Progenitor cell of endocrine pancreas (in vitro differentiated cells): ENCODE measurements at regions not wholly inside any gene's neighbourhood (a gene's known extent, or its start where the extent isn't known, plus 50 kb on each side); places are given as distances from the start of the nearest gene placed in this dataset.

Experiments used
- DNase-seq: peaks from one replicate; pipeline ENCODE4 v3.0.0; 2021; ENCODE audit warnings: low spot score; ENCODE audit not compliant: unreplicated experiment
- H3K27ac Mint-ChIP-seq: 2 replicates; pipeline ENCODE4 v1.8.0; 2021; ENCODE audit warnings: mild to moderate bottlenecking, moderate library complexity, mixed read lengths
- H3K27me3 Mint-ChIP-seq: 2 replicates; pipeline ENCODE4 v1.8.0; 2021; ENCODE audit warnings: mixed read lengths
- H3K36me3 Mint-ChIP-seq: 2 replicates; pipeline ENCODE4 v1.8.0; 2022; ENCODE audit warnings: mixed read lengths; ENCODE audit not compliant: insufficient read depth
- H3K4me1 Mint-ChIP-seq: 2 replicates; pipeline ENCODE4 v1.8.0; 2021; ENCODE audit warnings: low read depth, mixed read lengths
- H3K4me3 Mint-ChIP-seq: 2 replicates; pipeline ENCODE4 v1.8.0; 2021; ENCODE audit warnings: low read depth, mild to moderate bottlenecking, moderate library complexity, mixed read lengths
- H3K9me3 Mint-ChIP-seq: 2 replicates; pipeline ENCODE4 v1.8.0; 2021; ENCODE audit warnings: low read depth, mixed read lengths
- TF ChIP-seq, protein P1 (sequence below): fragments of 200-600 bp; sonication (generic); IDR thresholded peaks from one replicate; pipeline ENCODE4 v1.5.0; 2021; ENCODE audit warnings: antibody characterized with exemption, mild to moderate bottlenecking; ENCODE audit not compliant: unreplicated experiment

GRCh38 chr12:91897025-91897515, 248.6 kb downstream of the BTG1 start:
- no peak for DNase-seq
- H3K36me3 Mint-ChIP-seq, result peaks cover 2% of the 10 kb centered on the region
- TF ChIP-seq, protein P1, sequence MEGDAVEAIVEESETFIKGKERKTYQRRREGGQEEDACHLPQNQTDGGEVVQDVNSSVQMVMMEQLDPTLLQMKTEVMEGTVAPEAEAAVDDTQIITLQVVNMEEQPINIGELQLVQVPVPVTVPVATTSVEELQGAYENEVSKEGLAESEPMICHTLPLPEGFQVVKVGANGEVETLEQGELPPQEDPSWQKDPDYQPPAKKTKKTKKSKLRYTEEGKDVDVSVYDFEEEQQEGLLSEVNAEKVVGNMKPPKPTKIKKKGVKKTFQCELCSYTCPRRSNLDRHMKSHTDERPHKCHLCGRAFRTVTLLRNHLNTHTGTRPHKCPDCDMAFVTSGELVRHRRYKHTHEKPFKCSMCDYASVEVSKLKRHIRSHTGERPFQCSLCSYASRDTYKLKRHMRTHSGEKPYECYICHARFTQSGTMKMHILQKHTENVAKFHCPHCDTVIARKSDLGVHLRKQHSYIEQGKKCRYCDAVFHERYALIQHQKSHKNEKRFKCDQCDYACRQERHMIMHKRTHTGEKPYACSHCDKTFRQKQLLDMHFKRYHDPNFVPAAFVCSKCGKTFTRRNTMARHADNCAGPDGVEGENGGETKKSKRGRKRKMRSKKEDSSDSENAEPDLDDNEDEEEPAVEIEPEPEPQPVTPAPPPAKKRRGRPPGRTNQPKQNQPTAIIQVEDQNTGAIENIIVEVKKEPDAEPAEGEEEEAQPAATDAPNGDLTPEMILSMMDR, result no peak
- H3K9me3 Mint-ChIP-seq, result peaks cover 13% of the 10 kb centered on the region
- no peak overlapping the region for H3K27ac Mint-ChIP-seq
- H3K4me1 Mint-ChIP-seq, result peaks cover 23% of the 10 kb centered on the region
- no peaks in the 10 kb centered on the region for H3K27me3 Mint-ChIP-seq
- no peak overlapping the region for H3K4me3 Mint-ChIP-seq

GRCh38 chr12:91896286-91897024, 249.2 kb downstream of the BTG1 start:
- TF ChIP-seq, protein P1, result no peak
- H3K9me3 Mint-ChIP-seq, result peaks cover 9% of the 10 kb centered on the region
- peaks cover 25% of the 10 kb centered on the region for H3K4me1 Mint-ChIP-seq
- H3K27me3 Mint-ChIP-seq, result no peaks in the 10 kb centered on the region
- H3K4me3 Mint-ChIP-seq, result no peak overlapping the region
- no peak overlapping the region for H3K27ac Mint-ChIP-seq
- H3K36me3 Mint-ChIP-seq, result no peaks in the 10 kb centered on the region
- no peak for DNase-seq

- Mint-ChIP-seq H3K4me3 (no peak overlapping the region), H3K27ac (no peak overlapping the region), H3K27me3 (no peaks in the 10 kb centered on the region), H3K4me1 (peaks cover 25% of the 10 kb centered on the region), H3K36me3 (no peaks in the 10 kb centered on the region), H3K9me3 (no peaks in the 10 kb centered on the region)
- no peak for DNase-seq
- TF ChIP-seq, protein P1, result no peak
These were observed 250.7 kb downstream of the BTG1 start for GRCh38 chr12:91894911-91895310.

DNA sequence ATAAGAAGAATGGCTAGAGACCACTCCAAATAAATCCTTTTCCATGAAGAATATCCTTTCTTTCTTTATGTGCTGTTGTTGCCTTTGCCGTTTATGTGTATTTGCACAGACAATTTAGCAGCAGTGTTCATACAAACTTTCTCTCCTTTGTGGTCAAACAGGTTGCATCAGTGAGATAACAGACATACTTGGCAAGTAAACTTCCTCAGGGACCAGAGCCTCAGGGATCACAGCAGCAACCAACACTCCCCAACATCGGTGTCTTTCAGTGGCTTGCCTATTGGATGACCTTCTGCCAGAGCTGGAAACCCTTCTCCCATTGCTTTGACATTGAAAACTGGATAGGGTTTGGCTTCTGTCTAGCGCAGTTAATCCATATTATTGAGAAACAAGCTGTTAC, 252.2 kb downstream of the BTG1 start:
- Mint-ChIP-seq H3K4me1 (peaks cover 19% of the 10 kb centered on the region), H3K4me3 (no peak overlapping the region), H3K36me3 (no peaks in the 10 kb centered on the region), H3K9me3 (no peaks in the 10 kb centered on the region), H3K27ac (no peak overlapping the region), H3K27me3 (no peaks in the 10 kb centered on the region)
- TF ChIP-seq, protein P1, result no peak
- DNase-seq, result no peak

GRCh38 chr12:91892081-91892855, 253.4 kb downstream of the BTG1 start:
- DNase-seq, result no peak
- peaks cover 17% of the 10 kb centered on the region for H3K4me1 Mint-ChIP-seq
- no peak overlapping the region for H3K27ac Mint-ChIP-seq
- H3K9me3 Mint-ChIP-seq, result no peaks in the 10 kb centered on the region
- TF ChIP-seq, protein P1, result no peak
- H3K27me3 Mint-ChIP-seq, result no peaks in the 10 kb centered on the region
- H3K36me3 Mint-ChIP-seq, result no peaks in the 10 kb centered on the region
- no peak overlapping the region for H3K4me3 Mint-ChIP-seq
